Neural crest cell (in vitro differentiated cells): ENCODE measurements at regions not wholly inside any gene's neighbourhood (a gene's known extent, or its start where the extent isn't known, plus 50 kb on each side); places are given as distances from the start of the nearest gene placed in this dataset.

Experiments
- DNase-seq: peaks from one replicate; pipeline ENCODE4 v3.0.0; 2021; ENCODE audit warnings: low read depth, mixed read lengths, low spot score
- H3K27ac Mint-ChIP-seq: one replicate; pipeline ENCODE4 v1.8.0; 2021; ENCODE audit warnings: mild to moderate bottlenecking, mixed read lengths; ENCODE audit not compliant: unreplicated experiment
- H3K27me3 Mint-ChIP-seq: 2 replicates; pipeline ENCODE4 v1.8.0; 2021; ENCODE audit warnings: low read depth, mild to moderate bottlenecking, mixed read lengths
- H3K36me3 Mint-ChIP-seq: 2 replicates; pipeline ENCODE4 v1.8.0; 2021; ENCODE audit warnings: low read depth, mild to moderate bottlenecking, mixed read lengths
- H3K4me1 Mint-ChIP-seq: 2 replicates; pipeline ENCODE4 v1.8.0; 2021; ENCODE audit warnings: mixed read lengths
- H3K4me3 Mint-ChIP-seq: one replicate; pipeline ENCODE4 v1.8.0; 2021; ENCODE audit warnings: mild to moderate bottlenecking, mixed read lengths
- H3K9me3 Mint-ChIP-seq: 2 replicates; pipeline ENCODE4 v1.8.0; 2021; ENCODE audit warnings: mixed read lengths
- TF ChIP-seq, protein P1 (sequence below): fragments of 200-600 bp; sonication (generic); conservative IDR thresholded peaks from 2 replicates; pipeline ENCODE4 v1.5.0; 2021; ENCODE audit warnings: antibody characterized with exemption, mild to moderate bottlenecking

DNA sequence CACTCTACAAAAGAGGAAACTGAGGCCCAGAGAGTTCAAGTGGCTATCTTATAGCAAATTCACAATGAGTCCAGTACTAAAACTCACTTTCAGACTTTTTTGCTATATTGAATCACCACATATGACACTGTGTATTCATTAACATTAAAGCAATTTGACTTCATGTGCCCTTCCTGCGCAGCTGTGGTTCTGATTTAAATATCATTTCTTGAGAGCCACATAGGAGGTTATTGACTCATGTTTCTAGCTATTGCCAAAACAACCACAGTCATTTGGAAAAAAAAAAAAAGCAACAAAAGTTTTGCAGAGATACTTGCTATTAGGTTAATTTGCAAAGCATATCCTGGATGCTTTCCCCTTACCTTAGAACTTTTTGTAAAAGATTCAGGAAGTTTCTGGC lies 341.2 kb downstream of the PIK3C3 start:
- H3K9me3 Mint-ChIP-seq, result no peaks in the 10 kb centered on the region
- H3K4me3 Mint-ChIP-seq, result no peak overlapping the region
- TF ChIP-seq, protein P1, sequence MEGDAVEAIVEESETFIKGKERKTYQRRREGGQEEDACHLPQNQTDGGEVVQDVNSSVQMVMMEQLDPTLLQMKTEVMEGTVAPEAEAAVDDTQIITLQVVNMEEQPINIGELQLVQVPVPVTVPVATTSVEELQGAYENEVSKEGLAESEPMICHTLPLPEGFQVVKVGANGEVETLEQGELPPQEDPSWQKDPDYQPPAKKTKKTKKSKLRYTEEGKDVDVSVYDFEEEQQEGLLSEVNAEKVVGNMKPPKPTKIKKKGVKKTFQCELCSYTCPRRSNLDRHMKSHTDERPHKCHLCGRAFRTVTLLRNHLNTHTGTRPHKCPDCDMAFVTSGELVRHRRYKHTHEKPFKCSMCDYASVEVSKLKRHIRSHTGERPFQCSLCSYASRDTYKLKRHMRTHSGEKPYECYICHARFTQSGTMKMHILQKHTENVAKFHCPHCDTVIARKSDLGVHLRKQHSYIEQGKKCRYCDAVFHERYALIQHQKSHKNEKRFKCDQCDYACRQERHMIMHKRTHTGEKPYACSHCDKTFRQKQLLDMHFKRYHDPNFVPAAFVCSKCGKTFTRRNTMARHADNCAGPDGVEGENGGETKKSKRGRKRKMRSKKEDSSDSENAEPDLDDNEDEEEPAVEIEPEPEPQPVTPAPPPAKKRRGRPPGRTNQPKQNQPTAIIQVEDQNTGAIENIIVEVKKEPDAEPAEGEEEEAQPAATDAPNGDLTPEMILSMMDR, result no peak
- H3K27ac Mint-ChIP-seq, result no peak overlapping the region
- peaks cover 8% of the 10 kb centered on the region for H3K4me1 Mint-ChIP-seq
- no peak for DNase-seq
- no peaks in the 10 kb centered on the region for H3K36me3 Mint-ChIP-seq
- H3K27me3 Mint-ChIP-seq, result no peaks in the 10 kb centered on the region

DNA sequence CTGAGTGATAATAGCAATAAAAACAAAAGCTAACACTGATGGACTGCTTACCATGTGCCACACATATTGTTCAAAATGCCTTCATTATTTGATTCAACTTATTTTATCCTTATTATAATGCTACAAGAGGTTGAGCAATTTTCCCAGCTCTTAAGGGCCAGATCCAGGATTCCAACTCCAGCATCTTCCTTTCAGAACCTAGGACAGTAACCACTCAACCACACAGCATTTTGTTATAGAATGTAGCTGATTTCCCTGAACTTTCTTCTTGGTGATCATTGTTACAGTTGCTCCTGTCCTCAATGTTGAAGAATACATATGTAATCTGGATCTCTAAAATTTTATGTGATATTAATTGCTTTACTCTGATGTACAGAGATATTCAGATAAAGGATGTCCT lies 341.7 kb downstream of the PIK3C3 start:
- peaks cover 8% of the 10 kb centered on the region for H3K4me1 Mint-ChIP-seq
- TF ChIP-seq, protein P1, result no peak
- no peak for DNase-seq
- H3K27me3 Mint-ChIP-seq, result no peaks in the 10 kb centered on the region
- H3K4me3 Mint-ChIP-seq, result no peak overlapping the region
- H3K9me3 Mint-ChIP-seq, result no peaks in the 10 kb centered on the region
- H3K36me3 Mint-ChIP-seq, result no peaks in the 10 kb centered on the region
- H3K27ac Mint-ChIP-seq, result no peak overlapping the region

DNA sequence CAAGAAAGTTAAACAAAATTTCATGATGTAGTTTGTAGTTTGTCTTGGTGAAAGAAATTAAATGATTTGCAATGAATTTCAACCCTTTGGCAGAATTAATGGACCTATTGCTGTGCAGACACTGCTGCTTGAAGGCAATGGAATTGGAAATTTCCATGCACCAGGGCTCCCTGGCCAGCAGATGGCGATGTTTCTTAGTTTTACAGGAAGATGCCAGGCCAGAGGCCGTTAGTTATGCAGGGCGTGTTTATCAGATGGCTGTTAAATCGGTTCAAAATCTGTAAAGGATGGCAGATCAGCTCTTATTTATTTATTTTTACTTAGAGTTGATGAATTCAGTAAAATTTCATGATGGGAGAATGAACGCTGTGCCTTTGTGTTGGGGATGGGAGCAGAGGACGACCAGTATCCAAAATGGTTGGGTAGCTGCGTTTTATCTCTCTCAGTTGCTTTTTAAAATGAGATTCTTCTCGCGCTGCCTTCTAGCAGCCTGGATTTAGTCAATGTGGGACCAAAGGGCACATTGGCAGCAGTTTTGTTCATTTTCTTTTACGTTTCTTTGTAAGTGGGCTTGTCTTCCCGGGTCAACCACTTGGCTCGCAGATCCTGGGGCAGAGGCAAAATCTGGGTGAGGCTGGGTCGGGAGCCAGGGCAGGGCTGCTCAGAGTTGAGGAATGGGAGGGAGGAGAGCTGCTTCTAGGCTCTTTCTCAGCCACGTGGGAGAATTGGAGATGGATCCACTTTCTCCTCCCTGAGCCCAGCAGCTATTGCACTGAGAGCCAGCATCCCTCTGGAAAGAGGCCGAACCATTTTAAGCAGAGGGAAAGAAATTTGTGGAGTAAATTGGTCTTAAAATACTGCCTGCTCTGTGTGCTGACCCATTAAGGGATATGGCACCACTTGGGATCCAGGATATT lies 344.0 kb downstream of the PIK3C3 start:
- peak; percentile 81 for DNase-seq
- peaks cover 8% of the 10 kb centered on the region for H3K4me1 Mint-ChIP-seq
- H3K9me3 Mint-ChIP-seq, result no peaks in the 10 kb centered on the region
- peak overlapping the region; percentile 23 for H3K27ac Mint-ChIP-seq
- H3K4me3 Mint-ChIP-seq, result peak overlapping the region; percentile 4
- H3K27me3 Mint-ChIP-seq, result no peaks in the 10 kb centered on the region
- TF ChIP-seq, protein P1, result peak; percentile 96
- no peaks in the 10 kb centered on the region for H3K36me3 Mint-ChIP-seq

DNA sequence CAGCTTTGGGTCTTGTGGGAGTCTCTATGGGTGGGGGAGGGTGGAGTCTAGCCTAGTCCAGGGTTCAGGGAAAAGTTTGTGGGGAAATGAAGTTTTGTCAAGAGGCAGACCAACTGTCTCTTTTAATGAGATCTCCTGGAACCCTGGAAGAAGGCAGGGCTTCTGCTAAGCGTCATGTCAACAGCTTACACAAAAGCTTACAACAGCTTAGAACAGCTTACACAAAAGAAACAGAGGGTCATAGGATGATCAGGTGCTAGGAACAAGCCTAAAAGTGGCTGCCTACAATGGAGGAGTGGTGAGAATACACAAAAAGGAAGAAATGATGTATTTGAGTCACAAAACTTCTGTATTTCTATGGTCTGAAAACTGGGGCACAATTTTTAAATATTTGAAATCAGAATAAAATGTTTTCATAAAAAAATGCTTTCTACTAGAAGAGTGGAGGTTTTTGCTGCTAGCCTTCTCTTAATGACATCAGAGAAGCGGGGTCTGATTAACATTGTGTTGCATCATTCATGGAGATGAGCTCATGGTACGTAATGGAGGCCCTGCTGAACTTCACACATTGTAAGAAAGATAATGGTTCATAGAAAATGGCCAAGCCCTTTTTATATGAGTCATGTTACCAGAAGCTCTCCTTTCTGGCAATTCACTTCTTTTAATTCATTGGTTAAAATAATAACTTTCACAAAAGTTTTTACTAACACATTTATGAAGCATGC lies 351.0 kb downstream of the PIK3C3 start:
- peaks cover 3% of the 10 kb centered on the region for H3K9me3 Mint-ChIP-seq
- H3K4me3 Mint-ChIP-seq, result no peak overlapping the region

DNA sequence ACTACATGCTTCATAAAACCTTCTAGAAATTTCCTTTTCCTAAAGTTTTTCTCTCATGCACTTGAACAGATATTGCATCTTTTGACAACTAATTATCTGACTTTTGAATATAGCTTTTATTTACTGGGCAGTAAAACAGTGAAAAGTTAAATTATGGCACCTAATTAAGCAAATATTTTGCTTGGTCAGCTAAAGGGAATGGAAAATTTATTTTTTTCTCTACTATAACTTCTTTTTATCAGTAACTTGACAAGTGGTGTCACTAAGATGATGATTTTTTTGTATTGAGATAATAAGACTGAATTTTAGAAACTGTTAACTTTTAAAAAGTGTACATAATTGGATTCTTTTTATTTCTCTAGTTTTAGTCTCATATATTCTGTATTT lies 351.6 kb downstream of the PIK3C3 start:
- DNase-seq, result no peak
- no peaks in the 10 kb centered on the region for H3K36me3 Mint-ChIP-seq
- no peaks in the 10 kb centered on the region for H3K4me1 Mint-ChIP-seq
- H3K27ac Mint-ChIP-seq, result no peak overlapping the region
- H3K9me3 Mint-ChIP-seq, result peaks cover 3% of the 10 kb centered on the region
- TF ChIP-seq, protein P1, result no peak
- no peaks in the 10 kb centered on the region for H3K27me3 Mint-ChIP-seq
- H3K4me3 Mint-ChIP-seq, result no peak overlapping the region

More for the DNA sequence above, 351.0 kb downstream of the PIK3C3 start:
- DNase-seq, result no peak
- H3K27me3 Mint-ChIP-seq, result no peaks in the 10 kb centered on the region
- TF ChIP-seq, protein P1, result no peak
- H3K36me3 Mint-ChIP-seq, result no peaks in the 10 kb centered on the region
- H3K27ac Mint-ChIP-seq, result no peak overlapping the region
- H3K4me1 Mint-ChIP-seq, result no peaks in the 10 kb centered on the region
